Smooth muscle cell (in vitro differentiated cells): ENCODE measurements at regions not wholly inside any gene's neighbourhood (a gene's known extent, or its start where the extent isn't known, plus 50 kb on each side); places are given as distances from the start of the nearest gene placed in this dataset.

Experiments used
- DNase-seq: peaks from one replicate; lab custom pipeline; 2025; ENCODE audit not compliant: unreplicated experiment; lab: John Stamatoyannopoulos, UW
- H2AFZ ChIP-seq: fragments of 200-600 bp; sonication (generic); 2 replicates; pipeline ENCODE4 v1.6.0; 2016; ENCODE audit warnings: antibody characterized with exemption, low read depth, mild to moderate bottlenecking
- H3F3A ChIP-seq: fragments of 200-600 bp; sonication (generic); 2 replicates; pipeline ENCODE4 v1.6.0; 2017; ENCODE audit warnings: antibody characterized with exemption, low read depth
- H3K27ac ChIP-seq: fragments of 200-600 bp; sonication (generic); 2 replicates; pipeline ENCODE4 v1.5.1; 2016; ENCODE audit warnings: low read depth, mild to moderate bottlenecking
- H3K27me3 ChIP-seq: fragments of 200-600 bp; sonication (generic); 2 replicates; pipeline ENCODE4 v1.6.1; 2016; ENCODE audit warnings: low read depth, mild to moderate bottlenecking
- H3K36me3 ChIP-seq: fragments of 200-600 bp; sonication (generic); 2 replicates; pipeline ENCODE4 v1.5.1; 2016; ENCODE audit warnings: low read depth
- H3K4me1 ChIP-seq: fragments of 200-600 bp; sonication (generic); 2 replicates; pipeline ENCODE4 v1.5.1; 2016; ENCODE audit warnings: low read depth
- H3K4me2 ChIP-seq: fragments of 200-600 bp; sonication (generic); 2 replicates; pipeline ENCODE4 v1.6.0; 2016; ENCODE audit warnings: mild to moderate bottlenecking
- H3K4me3 ChIP-seq: fragments of 200-600 bp; sonication (generic); 2 replicates; pipeline ENCODE4 v1.5.1; 2016; ENCODE audit warnings: mild to moderate bottlenecking
- H3K79me2 ChIP-seq: fragments of 200-600 bp; sonication (generic); 2 replicates; pipeline ENCODE4 v1.6.0; 2016; ENCODE audit warnings: low read depth, mild to moderate bottlenecking
- H3K9ac ChIP-seq: fragments of 200-600 bp; sonication (generic); 2 replicates; pipeline ENCODE4 v1.6.0; 2016; ENCODE audit warnings: low read depth
- H3K9me3 ChIP-seq: fragments of 200-600 bp; sonication (generic); replicated peaks from 2 replicates; pipeline ENCODE4 v1.5.1; 2016; ENCODE audit warnings: low read depth
- H4K20me1 ChIP-seq: fragments of 200-600 bp; sonication (generic); 2 replicates; pipeline ENCODE4 v1.6.0; 2016; ENCODE audit warnings: low read depth
- CTCF ChIP-seq: fragments of 200-600 bp; sonication (generic); IDR thresholded peaks from 2 replicates; pipeline ENCODE4 v1.5.1; 2017; ENCODE audit warnings: borderline replicate concordance, mild to moderate bottlenecking, antibody characterized with exemption; ENCODE audit not compliant: insufficient read depth, poor library complexity, severe bottlenecking
- WGBS: methylation state at CpG from one replicate; pipeline ENCODE4 v1.1.7; 2016; ENCODE audit warnings: low lambda C conversion rate; 5-methylcytosine and 5-hydroxymethylcytosine counted together

GRCh38 chr18:76053551-76053950, 441.5 kb downstream of the ZNF516 start:
- no peaks in the 10 kb centered on the region for H4K20me1 ChIP-seq
- H3K27ac ChIP-seq = no peak overlapping the region
- no peak overlapping the region for H3K4me2 ChIP-seq
- no peak overlapping the region for H3K9ac ChIP-seq
- H3K79me2 ChIP-seq = no peaks in the 10 kb centered on the region
- no peaks in the 10 kb centered on the region for H3F3A ChIP-seq
- DNase-seq = no peak
- no peaks in the 10 kb centered on the region for H3K9me3 ChIP-seq
- no peak for TF ChIP-seq CTCF
- H3K27me3 ChIP-seq = no peaks in the 10 kb centered on the region
- 97% methylated on average over 8 of the region's 8 CpGs for WGBS
- no peaks in the 10 kb centered on the region for H3K4me1 ChIP-seq
- no peaks in the 10 kb centered on the region for H3K36me3 ChIP-seq
- H3K4me3 ChIP-seq = no peak overlapping the region
- no peak overlapping the region for H2AFZ ChIP-seq

- H3K9me3 ChIP-seq = no peaks in the 10 kb centered on the region
- H3K4me2 ChIP-seq = no peak overlapping the region
- H3K27ac ChIP-seq = no peak overlapping the region
- H3K4me3 ChIP-seq = no peak overlapping the region
- no peaks in the 10 kb centered on the region for H3K36me3 ChIP-seq
- no peaks in the 10 kb centered on the region for H4K20me1 ChIP-seq
- no peaks in the 10 kb centered on the region for H3K27me3 ChIP-seq
- no peaks in the 10 kb centered on the region for H3K79me2 ChIP-seq
- WGBS = 93% methylated on average over 9 of the region's 9 CpGs
- H3K9ac ChIP-seq = no peak overlapping the region
- no peaks in the 10 kb centered on the region for H3F3A ChIP-seq
- no peak for TF ChIP-seq CTCF
- no peak overlapping the region for H2AFZ ChIP-seq
- no peak for DNase-seq
- no peaks in the 10 kb centered on the region for H3K4me1 ChIP-seq
These were observed 442.8 kb downstream of the ZNF516 start for GRCh38 chr18:76052227-76052595.

- no peak for DNase-seq
- H3K4me1 ChIP-seq = no peaks in the 10 kb centered on the region
- H3K9me3 ChIP-seq = no peaks in the 10 kb centered on the region
- no peak overlapping the region for H3K27ac ChIP-seq
- H3K27me3 ChIP-seq = no peaks in the 10 kb centered on the region
- 82% methylated on average over 14 of the region's 14 CpGs for WGBS
- H3K4me3 ChIP-seq = no peak overlapping the region
- no peaks in the 10 kb centered on the region for H4K20me1 ChIP-seq
- no peaks in the 10 kb centered on the region for H3F3A ChIP-seq
- H3K79me2 ChIP-seq = no peaks in the 10 kb centered on the region
- H3K9ac ChIP-seq = no peak overlapping the region
- peak overlapping the region; percentile 52 for H2AFZ ChIP-seq
- peak overlapping the region; percentile 48 for H3K4me2 ChIP-seq
- no peaks in the 10 kb centered on the region for H3K36me3 ChIP-seq
- no peak for TF ChIP-seq CTCF
These were observed 443.4 kb downstream of the ZNF516 start for GRCh38 chr18:76051396-76052226.

- H3K27me3 ChIP-seq = no peaks in the 10 kb centered on the region
- H3K9me3 ChIP-seq = no peaks in the 10 kb centered on the region
- no peak overlapping the region for H3K27ac ChIP-seq
- peak overlapping the region; percentile 63 for H2AFZ ChIP-seq
- no peak overlapping the region for H3K4me2 ChIP-seq
- H3K4me3 ChIP-seq = no peak overlapping the region
- WGBS = 28% methylated on average over 4 of the region's 4 CpGs
- no peaks in the 10 kb centered on the region for H3K36me3 ChIP-seq
- H3K9ac ChIP-seq = no peak overlapping the region
- DNase-seq = no peak
- H3K79me2 ChIP-seq = no peaks in the 10 kb centered on the region
- no peaks in the 10 kb centered on the region for H4K20me1 ChIP-seq
- TF ChIP-seq CTCF = no peak
- H3K4me1 ChIP-seq = no peaks in the 10 kb centered on the region
- H3F3A ChIP-seq = no peaks in the 10 kb centered on the region
These were observed 448.8 kb downstream of the ZNF516 start for GRCh38 chr18:76046221-76046620.
